DMS114 treated with DMSO at 0.1 percent for 48 hours (cell line): ENCODE measurements at regions not wholly inside any gene's neighbourhood (a gene's known extent, or its start where the extent isn't known, plus 50 kb on each side); places are given as distances from the start of the nearest gene placed in this dataset.
"Not testable (repeated sequence)": the region's sequence is repeated elsewhere in the genome, so short reads cannot be mapped to it uniquely, and the experiment has no call there.

ENCODE experiments used
- DNase-seq: peaks from one replicate; lab custom pipeline; 2025; ENCODE audit not compliant: unreplicated experiment; lab: John Stamatoyannopoulos, UW

DNA sequence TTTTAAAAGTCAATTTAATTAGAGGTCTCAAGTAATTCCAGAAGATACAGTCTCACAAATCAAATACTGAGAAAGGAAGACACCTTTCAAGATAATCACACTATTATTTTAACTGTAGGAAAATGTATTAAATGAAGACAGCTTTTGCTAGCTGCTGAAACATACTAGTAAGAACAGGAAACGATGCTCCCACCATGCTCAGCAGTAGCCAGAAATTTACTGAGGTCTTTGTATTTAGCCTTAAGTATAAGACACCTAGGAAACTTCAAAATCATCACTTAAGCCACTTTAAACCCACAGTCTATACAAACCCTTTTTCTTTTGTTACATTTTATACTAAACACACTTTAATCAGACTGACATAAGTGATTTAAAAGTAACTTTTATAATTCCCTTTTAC is 72.7 kb upstream of the NPIPB12 start:
- DNase-seq, result not testable (repeated sequence)

DNA sequence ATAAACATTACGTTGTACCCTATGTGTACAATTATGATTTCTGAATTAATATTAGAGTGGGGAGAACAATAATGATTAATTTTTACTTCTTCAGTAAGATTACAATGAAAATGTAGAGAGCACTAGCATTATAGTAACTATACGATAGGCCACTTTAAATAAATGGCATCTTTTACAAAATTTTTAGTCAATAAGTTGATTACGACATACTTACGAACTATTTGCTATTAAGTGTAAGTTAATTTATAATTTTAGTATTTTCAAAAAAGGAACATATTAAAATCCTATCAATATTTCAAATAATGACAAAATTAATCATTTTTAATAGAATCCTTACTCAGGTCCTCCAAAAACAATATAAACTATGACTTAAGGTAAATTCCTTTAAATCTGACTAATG is 75.6 kb upstream of the NPIPB12 start:
- not testable (repeated sequence) for DNase-seq

DNA sequence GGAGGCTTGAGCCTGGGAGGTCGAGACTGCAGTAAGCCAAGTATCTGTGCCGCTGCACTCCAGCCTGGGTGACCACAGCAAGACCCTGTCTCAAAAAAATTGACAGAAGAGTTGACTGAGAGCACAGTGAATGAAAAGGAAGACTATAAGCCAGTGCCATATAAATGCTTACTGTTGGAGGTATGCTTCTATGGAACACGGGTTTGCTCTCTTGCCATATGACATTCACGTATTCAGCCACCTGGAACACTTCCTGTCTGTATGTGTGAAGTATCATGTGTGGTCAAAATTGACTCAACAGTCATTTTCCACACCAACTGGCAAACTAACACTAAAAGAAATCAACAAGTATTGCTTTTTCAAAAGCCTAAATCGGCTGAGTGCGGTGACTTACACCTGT is 71.1 kb upstream of the SPN start:
- DNase-seq, result not testable (repeated sequence)

DNA sequence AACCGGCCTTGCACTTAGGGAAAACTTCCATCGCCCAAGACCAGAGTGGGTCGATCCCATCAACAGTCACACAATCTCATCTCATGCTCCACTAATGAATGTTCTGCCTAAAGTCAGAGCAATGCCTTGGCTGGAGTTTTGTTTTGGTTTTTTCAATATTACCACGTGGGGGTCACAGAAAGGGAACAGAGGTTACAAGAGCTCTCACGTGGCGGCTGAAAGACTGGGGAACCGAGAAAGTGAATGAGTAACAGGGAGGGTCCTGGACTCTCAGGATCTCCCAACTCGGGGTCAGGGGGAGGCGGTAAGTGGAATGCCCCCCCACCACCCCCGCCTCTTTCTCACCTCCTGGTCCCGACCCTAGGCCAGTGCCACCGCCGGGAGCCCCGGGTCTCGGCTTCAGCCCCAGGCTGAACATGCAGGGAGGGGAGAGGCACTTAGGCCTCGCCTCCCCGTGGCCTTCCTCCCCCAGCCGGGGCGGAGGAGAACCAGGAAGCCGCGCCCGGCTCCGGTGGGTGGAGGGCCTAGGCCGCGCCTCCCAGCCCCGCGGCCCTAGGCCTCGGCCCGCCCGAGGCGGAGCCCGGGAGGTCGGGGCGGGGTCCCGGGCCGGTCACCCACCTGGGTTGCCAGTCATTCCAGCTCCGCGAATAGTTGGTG is 68.7 kb upstream of the SPN start:
- not testable (repeated sequence) for DNase-seq

DNA sequence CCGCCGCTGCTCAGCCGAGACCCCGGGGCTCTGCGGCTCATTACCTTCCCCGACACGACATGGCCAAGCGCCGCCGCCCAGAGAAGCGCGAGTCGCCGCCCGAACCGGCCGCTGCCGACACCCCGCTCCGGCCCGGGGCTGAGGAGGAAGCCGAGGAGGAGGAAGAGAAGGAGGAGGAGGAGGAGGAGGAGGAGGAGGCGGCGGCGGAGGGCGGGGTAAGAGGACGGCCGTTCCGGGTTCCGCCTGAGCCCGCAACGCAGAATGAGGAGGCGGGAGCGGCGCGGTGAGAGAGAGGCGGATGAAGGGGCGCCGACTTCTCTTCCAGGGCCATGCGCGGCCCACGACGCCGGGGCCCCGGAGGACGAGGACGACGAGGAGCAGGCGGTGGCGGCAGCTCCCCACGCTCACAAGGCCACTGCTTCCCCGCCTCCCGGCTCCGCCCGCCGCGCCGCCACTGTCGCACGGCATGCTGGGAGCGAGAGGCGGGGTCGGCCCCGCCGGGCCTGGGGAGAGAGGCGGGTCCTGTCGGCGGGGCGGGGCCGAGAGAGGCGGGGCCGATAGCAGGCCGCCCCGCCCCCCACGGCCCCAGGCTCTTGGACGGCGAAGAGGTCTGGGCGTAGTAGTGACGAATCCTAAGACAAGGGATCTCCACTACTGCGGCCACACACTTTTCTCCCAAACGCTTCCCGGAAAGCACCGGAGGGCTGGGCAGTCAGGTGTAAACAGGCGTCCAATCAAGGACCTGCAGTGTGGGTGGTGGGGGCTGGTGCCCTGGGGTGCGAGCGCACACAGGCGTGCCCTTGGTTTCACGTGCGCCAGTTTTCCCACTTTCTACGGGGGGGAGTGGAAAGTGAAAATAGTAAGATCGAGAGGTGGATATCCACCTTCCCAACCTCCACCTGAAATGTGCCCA is 67.9 kb upstream of the SPN start:
- peak; percentile 64 for DNase-seq

DNA sequence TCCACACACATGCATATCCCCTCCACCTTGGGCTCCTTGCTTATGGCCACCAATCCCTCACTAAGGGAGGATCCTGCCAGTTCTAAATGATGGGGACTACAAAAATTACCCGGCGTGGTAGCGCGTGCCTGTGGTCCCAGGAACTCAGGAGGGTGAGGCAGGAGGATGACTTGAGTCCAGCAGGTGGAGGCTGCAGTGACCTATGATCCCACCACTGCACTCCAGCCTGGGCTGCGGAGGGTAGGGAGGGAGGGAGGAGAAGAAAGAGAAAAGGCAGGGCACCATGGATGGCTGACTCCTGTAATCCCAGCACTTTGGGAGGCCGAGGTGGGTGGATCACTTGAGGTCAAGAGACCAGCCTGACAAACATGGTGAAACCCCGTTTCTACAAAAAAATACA is 66.0 kb upstream of the SPN start:
- DNase-seq, result not testable (repeated sequence)

DNA sequence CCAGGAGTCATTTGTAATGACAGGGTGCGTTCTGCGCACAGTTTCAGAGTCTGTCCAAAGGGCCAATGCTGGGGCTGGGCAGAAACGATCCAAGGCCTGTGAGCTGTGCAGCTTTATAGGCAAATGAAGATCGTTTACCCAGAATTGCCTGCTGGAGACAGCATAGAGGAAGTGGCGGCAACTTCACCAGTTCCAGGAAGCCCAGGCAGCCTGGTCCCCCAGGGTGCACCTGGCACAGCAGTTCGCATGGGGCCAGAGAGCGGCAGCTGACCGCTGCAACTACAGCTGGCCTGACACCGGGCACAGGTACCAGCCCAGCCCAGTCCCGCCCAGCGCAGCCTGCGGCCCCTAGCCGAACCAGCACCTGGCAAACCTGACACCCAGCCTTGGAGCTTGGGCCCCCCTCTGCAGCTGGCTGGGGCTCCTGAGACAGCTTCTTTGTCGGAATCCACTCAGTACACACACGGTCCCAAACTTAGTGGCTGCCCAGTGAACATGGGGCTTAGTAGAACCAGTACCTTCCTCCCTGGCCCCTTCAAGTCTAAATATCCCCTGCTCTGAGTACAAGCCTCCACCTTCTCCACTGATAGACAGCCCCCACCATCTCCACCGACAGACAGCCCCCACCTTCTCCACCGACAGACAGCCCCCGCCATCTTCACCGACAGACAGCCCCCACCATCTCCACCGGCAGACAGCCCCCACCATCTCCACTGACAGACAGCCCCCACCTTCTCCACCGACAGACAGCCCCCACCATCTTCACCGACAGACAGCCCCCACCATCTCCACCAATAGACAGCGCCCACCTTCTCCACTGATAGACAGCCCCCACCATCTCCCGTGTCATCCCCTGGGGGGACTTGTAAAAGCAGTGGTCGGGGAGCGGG is 62.7 kb upstream of the SPN start:
- not testable (repeated sequence) for DNase-seq

DNA sequence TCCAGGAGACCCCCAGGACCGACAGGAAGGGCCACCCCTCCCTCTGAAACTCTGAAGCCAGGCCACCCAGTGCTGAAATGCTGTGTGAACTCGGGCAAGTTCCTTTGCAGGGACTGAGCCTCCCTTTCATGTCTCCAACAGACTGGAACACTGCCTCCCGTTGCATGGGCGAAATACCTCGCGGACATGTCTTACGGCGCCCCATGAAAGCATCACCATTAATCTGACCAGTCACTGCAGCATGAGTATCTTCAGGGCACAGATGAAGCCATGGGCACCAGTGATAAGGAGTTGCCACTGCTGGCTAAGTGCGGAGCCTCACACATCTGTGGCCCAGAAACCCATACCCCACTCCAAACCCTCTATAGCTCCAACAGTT is 60.8 kb upstream of the SPN start:
- not testable (repeated sequence) for DNase-seq

DNA sequence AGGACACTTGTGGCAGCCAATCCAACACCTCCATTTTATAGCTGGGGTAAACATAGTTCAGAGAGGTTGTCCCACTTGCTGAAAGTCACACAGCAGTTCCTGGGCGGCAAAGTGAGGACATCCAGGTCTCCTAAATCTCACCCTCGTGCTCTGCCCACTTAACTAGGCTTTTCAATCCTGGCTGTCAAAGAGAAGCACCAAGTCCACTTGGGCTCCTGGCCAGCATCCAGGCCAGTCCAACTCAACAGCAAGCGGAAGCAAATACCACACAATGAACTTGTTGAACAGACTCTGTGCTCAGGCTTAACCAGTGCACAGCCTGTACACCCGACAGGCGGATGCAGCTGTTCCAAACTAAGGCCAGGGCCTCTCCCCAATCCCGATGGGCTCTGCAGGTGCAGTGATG is 60.4 kb upstream of the SPN start:
- not testable (repeated sequence) for DNase-seq

DNA sequence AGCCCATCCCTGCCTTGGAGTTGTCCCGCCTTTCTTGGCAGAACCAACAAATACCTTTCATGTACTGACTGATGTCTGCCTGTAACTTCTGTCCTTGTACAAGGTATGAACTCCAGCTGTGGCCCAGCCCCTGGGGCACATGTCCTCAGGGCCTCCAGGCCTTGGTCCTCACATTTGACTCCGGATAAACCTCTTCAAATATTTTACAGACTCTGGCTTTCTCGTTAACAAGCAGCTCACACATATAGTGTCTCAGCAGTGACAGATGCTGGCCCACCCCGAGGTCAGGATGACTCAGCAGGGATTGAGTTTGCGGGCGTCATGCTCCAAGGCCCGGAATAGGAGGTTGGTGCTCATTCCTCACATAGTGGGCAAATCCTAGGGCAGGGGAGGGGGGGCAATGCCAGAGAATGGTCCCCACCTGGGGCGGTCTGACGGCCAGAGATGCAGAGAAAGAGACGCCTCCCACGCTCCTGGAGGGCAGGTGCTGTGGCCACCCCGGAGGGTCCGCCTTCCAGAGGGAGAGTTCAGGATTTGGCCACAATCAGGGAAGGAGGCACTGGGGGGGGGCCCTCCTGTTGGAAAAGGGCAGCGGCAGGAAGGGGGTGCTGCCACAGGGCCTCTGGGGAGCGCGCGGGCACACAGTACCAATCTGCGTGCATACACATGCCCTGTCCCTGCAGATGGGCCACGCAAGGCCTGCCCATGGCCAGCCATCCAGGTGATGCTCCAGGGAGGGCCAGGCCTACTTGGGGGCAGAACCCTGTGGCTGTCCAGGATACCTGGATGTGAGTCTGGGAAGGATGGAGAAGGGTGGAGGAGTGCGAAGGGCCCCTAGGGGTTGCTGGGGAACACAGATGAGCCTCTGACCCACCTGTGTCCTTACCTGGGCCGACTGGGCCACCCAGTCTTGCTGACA is 58.2 kb upstream of the SPN start:
- DNase-seq, result not testable (repeated sequence)

DNA sequence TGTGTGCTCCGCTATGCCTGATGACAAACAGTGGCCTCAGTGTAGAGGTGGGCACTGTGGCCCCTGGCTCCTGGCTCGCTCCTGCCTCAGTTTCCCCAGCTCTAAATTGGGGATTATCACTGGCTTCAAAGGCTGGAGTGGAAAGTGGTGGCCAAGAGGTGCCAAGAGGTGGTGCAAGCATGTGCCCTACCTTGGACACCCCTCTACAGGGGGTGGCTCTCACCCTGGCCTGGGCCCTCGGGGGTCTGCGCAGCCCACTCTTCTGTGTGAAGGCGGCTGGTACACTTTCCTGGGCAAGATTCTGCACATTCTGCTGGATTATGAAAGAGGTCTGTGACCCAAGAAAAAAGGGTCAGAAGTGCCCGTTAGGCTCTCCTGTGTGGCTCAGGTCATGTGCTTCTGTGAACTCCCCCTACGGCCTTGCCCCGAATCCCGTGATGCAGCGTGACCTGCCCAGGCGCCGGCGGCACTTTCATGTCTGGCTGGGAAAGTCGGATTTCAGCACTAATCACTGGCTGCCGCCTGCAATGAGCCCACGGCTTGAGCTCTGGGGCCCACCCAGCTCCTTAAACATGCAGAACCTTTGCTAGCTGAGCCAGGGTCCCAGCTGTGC is 57.3 kb upstream of the SPN start:
- DNase-seq, result not testable (repeated sequence)

DNA sequence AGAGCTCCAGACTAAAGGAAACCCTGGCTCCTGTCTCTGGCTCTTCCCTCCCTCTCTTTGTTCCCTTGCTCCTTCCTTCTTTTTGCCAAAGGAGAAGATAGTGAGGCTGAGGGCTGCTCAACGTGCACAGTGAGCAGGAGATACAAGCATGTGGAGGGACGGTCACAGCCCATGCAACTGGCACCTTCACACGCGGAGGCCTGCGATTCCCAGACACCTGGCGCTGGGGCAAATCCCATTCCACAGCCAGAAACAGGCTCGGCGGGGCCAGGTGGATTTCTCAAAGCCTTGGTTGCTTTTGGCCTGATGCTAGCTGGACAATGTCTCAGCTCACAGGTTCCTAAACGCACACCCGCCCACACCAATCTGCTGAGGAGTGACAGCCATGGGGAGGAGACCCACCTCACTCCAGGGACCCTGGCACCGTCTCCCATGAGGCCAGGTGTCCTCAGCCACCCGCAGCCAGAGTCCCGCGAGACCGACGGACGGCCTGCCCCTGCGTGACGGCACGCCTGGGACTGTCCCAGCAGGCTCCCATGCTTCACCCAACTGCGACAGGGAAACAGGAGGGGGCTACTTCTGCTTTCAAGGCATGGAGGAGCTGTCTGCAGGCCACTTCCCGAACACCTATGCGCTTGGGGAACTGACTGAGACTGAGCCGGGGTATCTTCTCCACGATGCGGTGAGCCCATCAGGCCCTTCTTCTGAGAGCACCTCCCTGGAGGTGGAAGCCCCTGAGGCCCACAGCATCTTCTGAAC is 56.2 kb upstream of the SPN start:
- DNase-seq, result not testable (repeated sequence)

DNA sequence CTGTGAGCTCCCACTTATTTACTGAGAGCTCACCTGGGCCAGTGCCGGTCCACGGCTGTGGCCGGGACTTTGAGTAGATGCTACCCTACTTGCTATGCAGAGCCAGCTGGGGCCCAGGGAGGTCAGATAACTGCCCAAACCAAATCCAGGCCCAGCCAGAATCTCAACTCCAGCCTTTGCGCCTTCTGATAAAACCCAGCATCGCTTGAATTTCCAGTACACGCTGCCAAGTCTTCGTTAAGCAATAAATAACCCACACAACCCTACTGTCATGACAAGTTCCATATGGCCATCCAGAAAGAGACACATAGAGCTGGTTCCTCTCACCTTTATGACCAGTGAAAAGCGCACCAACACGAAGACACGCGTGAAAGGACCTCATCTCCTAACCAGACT is 55.6 kb upstream of the SPN start:
- not testable (repeated sequence) for DNase-seq

DNA sequence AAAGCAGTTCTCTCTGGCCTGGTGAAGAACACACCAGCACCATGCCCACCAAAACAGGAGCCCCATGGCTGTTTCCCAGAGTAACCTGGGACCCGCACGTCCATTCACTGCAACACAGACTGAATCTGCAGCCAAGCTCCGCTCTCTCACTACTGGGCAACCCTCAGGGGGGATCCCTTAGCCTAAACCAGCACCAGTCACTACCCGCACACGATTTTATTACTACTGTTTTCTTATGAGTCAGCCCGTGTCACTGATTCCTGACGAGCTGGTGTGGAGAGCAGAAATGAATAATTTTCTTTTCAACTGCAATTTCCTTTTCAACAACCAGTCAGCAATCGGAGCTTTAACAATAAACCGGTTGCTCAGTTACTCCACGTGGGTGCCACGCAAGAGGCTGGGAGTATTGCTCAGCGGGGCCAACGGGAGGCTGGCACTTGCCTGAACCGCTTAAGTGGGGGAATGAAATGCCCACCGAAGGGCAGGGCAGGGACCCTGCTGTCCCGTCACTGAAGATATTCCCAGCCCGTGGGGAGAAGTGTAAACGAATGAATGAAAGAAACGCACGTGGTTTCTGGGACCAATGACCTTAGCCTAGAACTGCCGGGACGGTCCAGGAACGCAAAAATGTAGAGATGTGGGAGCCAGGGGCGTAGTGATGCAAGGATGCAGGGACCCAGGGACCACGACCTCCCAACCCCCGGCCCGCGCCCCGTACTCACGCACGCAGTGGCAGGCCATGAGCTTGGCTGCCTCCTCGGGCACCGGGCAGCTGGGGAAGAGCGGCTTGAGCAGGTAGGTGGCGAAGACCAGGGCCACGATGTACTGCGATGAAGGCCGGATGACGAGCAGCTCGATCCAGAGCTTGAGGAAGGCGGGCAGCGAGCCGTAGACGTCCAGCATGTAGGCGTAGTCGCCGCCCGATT is 50.4 kb upstream of the SPN start:
- DNase-seq, result not testable (repeated sequence)
